Left lung (tissue), 4 donors: ENCODE measurements at regions not wholly inside any gene's neighbourhood (a gene's known extent, or its start where the extent isn't known, plus 50 kb on each side); places are given as distances from the start of the nearest gene placed in this dataset.

ENCODE experiments used
- ATAC-seq: fragments of 200-7000 bp; cut with Tn5 transposase; one replicate; pipeline ENCODE4 v1.9.1; 2020; ENCODE audit warnings: moderate library complexity
- DNase-seq, 4 donors: peaks; one replicate each; pipeline ENCODE4 v3.0.0-alpha.2; 2013 to 2020
- H3K27ac ChIP-seq, 2 donors: fragments of 200-600 bp; sonication (generic) in 1 of 2; one replicate each; pipeline versions ENCODE4 v1.5.0 to v1.8.0; 2020 to 2021
- H3K27me3 ChIP-seq, 2 donors: fragments of 200-600 bp; sonication (generic) in 1 of 2; one replicate each; pipeline versions ENCODE4 v1.5.0 to v1.8.0; 2020 to 2021
- H3K36me3 ChIP-seq, 2 donors: fragments of 200-600 bp; sonication (generic) in 1 of 2; one replicate each; pipeline versions ENCODE4 v1.5.0 to v1.8.0; 2020 to 2021
- H3K4me1 ChIP-seq, 2 donors: fragments of 200-600 bp; one replicate each; pipeline ENCODE4 v1.8.0; 2021
- H3K4me3 ChIP-seq, 2 donors: fragments of 200-600 bp; sonication (generic) in 1 of 2; one replicate each; pipeline versions ENCODE4 v1.5.0 to v1.8.0; 2020 to 2021; ENCODE audit warnings: mild to moderate bottlenecking in 1 of 2
- H3K9me3 ChIP-seq, 2 donors: fragments of 200-600 bp; sonication (generic) in 1 of 2; one replicate each; pipeline versions ENCODE4 v1.5.0 to v1.8.0; 2020 to 2021
- intact Hi-C, 2 donors: fragments of 100-400 bp; cut with DNase I; formaldehyde crosslinking; loops; one replicate each; pipeline versions ENCODE4 v1.11.2 to v1.14.2; 2022
- TF ChIP-seq, protein P1 (sequence below), 2 donors: fragments of 200-600 bp; sonication (generic) in 1 of 2; IDR thresholded peaks; one replicate each; pipeline versions ENCODE4 v1.5.0 to v1.8.0; 2021; ENCODE audit warnings: antibody characterized with exemption in 2 of 2
- donor health status: DM: no; HTN: yes; CAD: no.
- donor health status: DM: no; HTN: no; CAD: no.

DNA sequence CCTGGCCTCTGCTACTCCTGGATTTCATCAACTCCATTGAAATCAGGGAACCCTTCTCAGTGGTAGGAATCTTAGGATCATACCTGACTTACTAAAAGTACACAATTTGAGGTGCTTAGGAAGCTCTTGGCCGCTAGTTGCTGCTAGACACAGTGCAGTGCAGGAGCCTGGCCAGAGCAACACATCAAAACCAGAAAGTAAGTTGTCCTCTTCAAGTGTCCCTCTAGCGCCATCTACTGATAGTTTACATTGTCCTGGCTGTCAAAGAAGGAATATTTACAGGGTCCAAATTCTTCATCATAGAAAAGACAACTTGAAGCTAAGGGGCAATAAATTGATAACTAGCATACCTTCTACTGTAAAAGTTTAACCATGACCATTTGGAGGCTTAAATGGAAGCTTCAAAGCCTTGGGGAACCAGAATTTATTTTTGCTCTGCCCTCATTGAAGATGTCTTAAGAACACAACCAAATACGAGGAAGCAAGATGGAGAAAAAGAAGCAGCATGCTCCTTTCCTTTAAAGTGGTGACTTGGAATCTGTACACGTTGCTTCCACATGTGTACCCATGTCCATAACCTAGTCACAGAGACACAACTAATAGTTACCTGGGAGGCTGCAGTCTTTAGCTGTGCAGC, 889.1 kb upstream of the GCFC2 start:
- Histone ChIP-seq H3K9me3 (no peaks in the 10 kb centered on the region), H3K27ac (no peak overlapping the region), H3K4me1 (no peaks in the 10 kb centered on the region), H3K4me3 (no peak overlapping the region), H3K36me3 (no peaks in the 10 kb centered on the region), H3K27me3 (no peaks in the 10 kb centered on the region)
- TF ChIP-seq, protein P1, sequence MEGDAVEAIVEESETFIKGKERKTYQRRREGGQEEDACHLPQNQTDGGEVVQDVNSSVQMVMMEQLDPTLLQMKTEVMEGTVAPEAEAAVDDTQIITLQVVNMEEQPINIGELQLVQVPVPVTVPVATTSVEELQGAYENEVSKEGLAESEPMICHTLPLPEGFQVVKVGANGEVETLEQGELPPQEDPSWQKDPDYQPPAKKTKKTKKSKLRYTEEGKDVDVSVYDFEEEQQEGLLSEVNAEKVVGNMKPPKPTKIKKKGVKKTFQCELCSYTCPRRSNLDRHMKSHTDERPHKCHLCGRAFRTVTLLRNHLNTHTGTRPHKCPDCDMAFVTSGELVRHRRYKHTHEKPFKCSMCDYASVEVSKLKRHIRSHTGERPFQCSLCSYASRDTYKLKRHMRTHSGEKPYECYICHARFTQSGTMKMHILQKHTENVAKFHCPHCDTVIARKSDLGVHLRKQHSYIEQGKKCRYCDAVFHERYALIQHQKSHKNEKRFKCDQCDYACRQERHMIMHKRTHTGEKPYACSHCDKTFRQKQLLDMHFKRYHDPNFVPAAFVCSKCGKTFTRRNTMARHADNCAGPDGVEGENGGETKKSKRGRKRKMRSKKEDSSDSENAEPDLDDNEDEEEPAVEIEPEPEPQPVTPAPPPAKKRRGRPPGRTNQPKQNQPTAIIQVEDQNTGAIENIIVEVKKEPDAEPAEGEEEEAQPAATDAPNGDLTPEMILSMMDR (IDR thresholded peaks at IDR 0.05): peak; percentile 43 to 76
- ATAC-seq (peak; percentile 99), DNase-seq (peak in 3 of 4 donors; percentile 37 to 83 (median 68))
- intact Hi-C loops: no loop called here

DNA sequence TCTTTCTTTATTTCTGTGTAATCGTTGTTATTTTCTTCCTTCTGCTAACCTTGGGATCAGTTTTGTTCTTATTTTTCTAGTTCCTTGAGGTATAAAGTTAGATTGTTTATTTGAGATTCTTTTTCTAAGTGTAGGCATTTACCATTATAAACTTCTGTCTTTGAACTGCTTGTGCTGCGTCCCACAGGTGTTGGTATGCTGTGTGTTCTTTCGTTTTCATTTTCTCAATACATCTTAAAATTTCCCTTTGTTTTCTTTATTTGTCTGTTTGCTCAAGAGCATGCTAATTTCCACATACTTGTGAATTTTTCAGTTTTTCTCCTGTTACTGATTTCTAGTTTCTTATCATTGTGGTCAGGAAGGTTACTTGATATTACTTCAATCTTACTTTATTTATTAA, 873.8 kb upstream of the GCFC2 start:
- TF ChIP-seq, protein P1 (IDR thresholded peaks at IDR 0.05): no peak
- H3K36me3 ChIP-seq: no peaks in the 10 kb centered on the region
- no peaks in the 10 kb centered on the region for H3K4me1 ChIP-seq
- intact Hi-C loops: no loop called here
- H3K9me3 ChIP-seq: no peaks in the 10 kb centered on the region
- ATAC-seq: no peak
- no peak overlapping the region for H3K27ac ChIP-seq
- no peak for DNase-seq
- no peaks in the 10 kb centered on the region for H3K27me3 ChIP-seq
- H3K4me3 ChIP-seq: no peak overlapping the region

DNA sequence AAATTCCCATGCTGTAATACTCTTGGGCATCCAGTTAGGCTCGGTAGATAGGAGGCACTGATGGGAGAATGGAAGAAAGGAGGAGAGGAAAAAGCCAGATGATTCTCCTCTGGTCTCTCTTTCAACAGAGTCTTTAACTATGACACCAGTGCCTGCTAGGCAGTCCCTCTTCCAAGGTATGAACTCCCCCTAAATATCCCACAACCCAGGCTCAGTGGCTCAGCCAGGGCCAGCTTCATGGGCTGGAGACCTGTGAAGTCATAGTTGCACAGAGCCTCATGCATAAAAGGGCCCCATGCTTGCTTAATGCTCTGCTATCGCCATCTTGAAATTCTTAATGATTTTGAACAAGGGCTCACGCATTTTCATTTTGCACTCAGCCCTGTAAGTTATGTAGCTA, 869.2 kb upstream of the GCFC2 start:
- TF ChIP-seq, protein P1 (IDR thresholded peaks at IDR 0.05): no peak
- Histone ChIP-seq H3K4me3 (no peak overlapping the region), H3K36me3 (no peaks in the 10 kb centered on the region), H3K27me3 (no peaks in the 10 kb centered on the region), H3K4me1 (no peaks in the 10 kb centered on the region), H3K27ac (no peak overlapping the region), H3K9me3 (no peaks in the 10 kb centered on the region)
- intact Hi-C loops: no loop called here
- DNase-seq: no peak
- no peak for ATAC-seq

DNA sequence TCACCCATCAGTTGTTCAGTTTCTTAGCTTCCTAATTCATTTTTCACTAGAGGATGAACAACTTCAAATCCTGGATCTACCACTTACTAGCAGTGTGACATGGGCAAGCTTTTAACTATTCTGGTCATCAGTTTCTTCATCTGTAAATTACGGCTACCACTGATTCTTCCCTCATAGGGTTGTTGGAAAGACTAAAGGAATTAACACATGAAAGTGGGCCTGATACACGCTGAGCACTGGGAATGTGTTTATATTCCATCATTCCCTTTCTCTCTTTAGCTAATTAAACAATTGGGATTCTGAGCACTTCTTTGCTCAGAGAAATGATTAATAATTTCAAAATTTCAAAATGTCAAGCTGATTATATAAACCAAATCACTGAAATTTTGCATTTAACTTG, 862.3 kb upstream of the GCFC2 start:
- DNase-seq (no peak), ATAC-seq (no peak)
- intact Hi-C loops: no loop called here
- TF ChIP-seq, protein P1 (IDR thresholded peaks at IDR 0.05): no peak
- no peaks in the 10 kb centered on the region for H3K27me3 ChIP-seq
- no peaks in the 10 kb centered on the region for H3K9me3 ChIP-seq
- no peak overlapping the region for H3K27ac ChIP-seq
- no peaks in the 10 kb centered on the region for H3K4me1 ChIP-seq
- H3K36me3 ChIP-seq: no peaks in the 10 kb centered on the region
- no peak overlapping the region for H3K4me3 ChIP-seq

GRCh38 chr2:76569819-76570218, 859.1 kb upstream of the GCFC2 start:
- Histone ChIP-seq H3K27ac (no peak overlapping the region), H3K27me3 (no peaks in the 10 kb centered on the region), H3K4me3 (no peak overlapping the region), H3K36me3 (no peaks in the 10 kb centered on the region), H3K4me1 (no peaks in the 10 kb centered on the region), H3K9me3 (no peaks in the 10 kb centered on the region)
- intact Hi-C loops: no loop called here
- TF ChIP-seq, protein P1 (IDR thresholded peaks at IDR 0.05): no peak
- ATAC-seq (no peak), DNase-seq (no peak)
